KOPT-K1 (cell line): ENCODE measurements at regions not wholly inside any gene's neighbourhood (a gene's known extent, or its start where the extent isn't known, plus 50 kb on each side); places are given as distances from the start of the nearest gene placed in this dataset.

ENCODE experiments used
- H3K27ac ChIP-seq: fragments of 200-600 bp; sonication (generic); 2 replicates; pipeline ENCODE4 v1.5.1; 2016; ENCODE audit warnings: antibody characterized with exemption, mild to moderate bottlenecking, low read depth, low read length; ENCODE audit not compliant: poor library complexity, severe bottlenecking
- H3K36me3 ChIP-seq: fragments of 200-600 bp; sonication (generic); 2 replicates; pipeline ENCODE4 v1.5.1; 2017; ENCODE audit warnings: antibody characterized with exemption, mild to moderate bottlenecking, low read length, moderate library complexity; ENCODE audit not compliant: insufficient read depth
- H3K9me3 ChIP-seq: fragments of 200-600 bp; sonication (generic); 2 replicates; pipeline ENCODE4 v1.5.1; 2017; ENCODE audit warnings: antibody characterized with exemption, low read length, mild to moderate bottlenecking; ENCODE audit not compliant: insufficient read depth, poor library complexity, severe bottlenecking

DNA sequence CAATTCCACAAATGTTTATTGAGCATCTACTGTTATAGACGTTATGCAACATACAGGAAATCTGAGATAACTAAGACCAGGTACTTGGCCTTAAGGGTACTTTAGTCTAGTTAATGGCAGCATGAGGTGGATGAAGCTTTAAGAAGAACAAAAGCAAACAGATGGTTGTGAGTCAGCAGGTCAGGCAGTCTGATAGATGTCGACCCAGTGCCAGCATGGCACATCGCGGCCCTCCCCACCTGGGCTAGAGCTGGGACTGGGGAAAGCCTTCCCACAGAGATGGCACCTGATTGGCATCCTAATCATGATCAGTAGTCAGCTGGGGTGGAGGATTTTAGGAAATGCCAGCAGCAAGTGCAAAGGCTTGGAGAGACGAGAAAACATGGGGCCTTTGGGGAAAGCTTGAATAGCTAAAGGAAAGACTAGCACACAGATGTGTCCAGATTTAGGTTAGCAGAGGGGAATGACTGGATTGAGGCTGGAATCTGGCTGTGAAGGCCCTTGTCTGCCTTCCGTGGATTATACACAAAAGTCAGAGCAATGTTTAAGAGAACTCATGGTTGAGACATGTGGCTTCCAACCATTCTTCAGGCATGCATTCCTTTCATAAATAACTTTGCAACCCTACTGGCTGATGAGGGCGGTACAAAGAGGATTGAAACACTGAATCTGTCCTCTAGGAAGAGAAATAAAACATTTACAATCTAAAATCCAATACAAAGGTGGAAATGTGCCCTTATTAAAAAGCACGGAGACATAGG lies 395.4 kb upstream of the WWC1 start:
- no peaks in the 10 kb centered on the region for H3K36me3 ChIP-seq
- H3K9me3 ChIP-seq = no peaks in the 10 kb centered on the region
- no peak overlapping the region for H3K27ac ChIP-seq

DNA sequence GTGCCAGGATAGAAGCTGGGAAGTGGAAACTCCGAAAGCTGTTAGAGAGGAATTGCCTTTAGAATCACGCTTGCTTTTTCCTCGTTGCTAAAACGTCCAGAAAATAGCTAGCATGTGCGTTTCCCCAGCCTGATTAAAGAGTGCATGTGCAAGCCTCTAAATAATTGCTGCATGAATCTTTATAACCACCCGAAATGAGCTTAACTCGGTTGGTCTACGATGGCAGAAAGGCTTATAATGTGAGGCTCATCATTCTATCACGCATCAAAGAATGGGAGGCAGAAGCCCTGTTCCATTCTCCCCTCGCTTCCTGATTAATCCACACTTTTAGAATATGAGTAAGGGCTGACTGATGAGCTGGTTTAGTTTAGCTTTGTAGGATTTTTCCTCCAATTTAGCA lies 394.6 kb upstream of the WWC1 start:
- Histone ChIP-seq H3K36me3 (no peaks in the 10 kb centered on the region), H3K9me3 (no peaks in the 10 kb centered on the region), H3K27ac (no peak overlapping the region)

DNA sequence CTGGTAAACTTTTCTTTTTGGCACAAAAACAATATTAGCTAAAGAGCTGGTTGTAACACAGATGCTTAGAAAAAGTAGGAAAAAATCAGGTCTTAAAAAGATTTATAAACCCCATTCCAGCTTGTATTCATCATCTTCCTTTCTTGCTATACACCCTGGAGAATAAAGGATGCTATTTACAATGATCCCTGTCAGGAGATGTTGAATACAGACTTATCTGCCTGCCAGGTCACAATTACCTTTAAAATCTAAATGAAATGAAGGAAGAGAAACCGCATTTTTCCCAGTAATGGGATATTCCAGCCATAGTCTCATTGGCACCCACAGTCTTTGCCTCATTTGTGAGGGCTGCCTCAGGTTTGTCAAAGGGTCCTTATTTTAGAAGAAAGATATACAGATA lies 394.1 kb upstream of the WWC1 start:
- no peak overlapping the region for H3K27ac ChIP-seq
- no peaks in the 10 kb centered on the region for H3K36me3 ChIP-seq
- no peaks in the 10 kb centered on the region for H3K9me3 ChIP-seq

DNA sequence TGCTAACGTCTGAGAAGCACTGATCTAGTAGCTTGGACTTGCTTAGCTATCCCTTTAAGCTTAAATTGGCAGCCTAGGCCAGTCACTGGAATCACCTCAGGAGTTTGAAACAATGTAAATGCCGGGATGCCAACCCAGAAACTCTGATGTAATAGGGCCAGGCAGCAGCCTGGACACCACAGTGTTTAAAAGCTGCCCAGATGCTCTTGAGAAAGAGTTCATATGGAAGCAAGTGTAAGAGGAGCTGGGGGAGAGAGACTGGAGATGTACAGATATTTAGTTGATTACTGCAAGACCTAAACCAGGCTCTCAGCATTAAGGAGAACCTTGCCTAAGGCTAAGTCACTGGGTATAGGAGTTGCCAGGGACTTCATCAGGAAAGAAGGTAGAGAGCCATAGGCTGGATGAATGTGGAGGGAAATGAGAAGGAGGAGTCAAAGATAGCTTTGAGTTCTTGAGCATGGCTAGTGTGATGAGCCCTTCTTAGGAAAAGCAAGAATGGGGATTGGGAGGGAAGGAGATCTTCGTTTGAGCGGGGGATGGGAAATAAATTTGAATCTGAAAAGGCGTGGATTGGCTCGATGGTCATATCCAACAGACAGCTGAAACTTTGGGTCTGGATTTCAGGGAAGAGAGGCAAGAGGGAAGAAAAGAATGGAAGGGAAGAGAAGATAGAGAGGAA lies 392.9 kb upstream of the WWC1 start:
- H3K27ac ChIP-seq = no peak overlapping the region
- H3K36me3 ChIP-seq = no peaks in the 10 kb centered on the region
- no peaks in the 10 kb centered on the region for H3K9me3 ChIP-seq

DNA sequence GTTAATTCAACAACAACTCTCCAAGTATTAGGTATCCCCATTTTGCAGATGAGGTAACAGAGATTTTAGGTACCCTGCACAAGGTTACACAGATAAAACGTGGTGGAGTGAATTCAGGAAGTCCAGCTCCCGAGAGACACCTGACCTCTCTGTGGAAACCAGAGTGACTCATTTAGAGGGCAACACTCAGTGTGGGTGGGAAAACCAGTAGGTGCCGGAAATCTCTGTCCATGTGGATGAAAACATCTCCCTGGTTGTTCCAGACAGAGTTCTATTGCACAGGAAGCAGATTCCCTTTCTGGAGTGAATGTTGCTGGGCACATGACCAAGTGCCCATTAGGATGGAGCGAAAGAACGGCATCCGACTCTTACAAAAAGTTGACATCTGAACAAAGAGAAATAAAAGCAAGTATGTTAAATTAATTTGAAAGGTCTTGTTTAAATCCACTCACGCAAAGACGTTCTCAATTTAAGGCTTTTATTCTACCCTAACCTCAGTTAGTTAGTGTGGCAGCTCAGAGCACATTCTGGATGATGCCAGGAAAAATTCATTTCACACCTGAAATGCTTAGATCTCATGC lies 391.9 kb upstream of the WWC1 start:
- Histone ChIP-seq H3K9me3 (no peaks in the 10 kb centered on the region), H3K36me3 (no peaks in the 10 kb centered on the region), H3K27ac (no peak overlapping the region)

DNA sequence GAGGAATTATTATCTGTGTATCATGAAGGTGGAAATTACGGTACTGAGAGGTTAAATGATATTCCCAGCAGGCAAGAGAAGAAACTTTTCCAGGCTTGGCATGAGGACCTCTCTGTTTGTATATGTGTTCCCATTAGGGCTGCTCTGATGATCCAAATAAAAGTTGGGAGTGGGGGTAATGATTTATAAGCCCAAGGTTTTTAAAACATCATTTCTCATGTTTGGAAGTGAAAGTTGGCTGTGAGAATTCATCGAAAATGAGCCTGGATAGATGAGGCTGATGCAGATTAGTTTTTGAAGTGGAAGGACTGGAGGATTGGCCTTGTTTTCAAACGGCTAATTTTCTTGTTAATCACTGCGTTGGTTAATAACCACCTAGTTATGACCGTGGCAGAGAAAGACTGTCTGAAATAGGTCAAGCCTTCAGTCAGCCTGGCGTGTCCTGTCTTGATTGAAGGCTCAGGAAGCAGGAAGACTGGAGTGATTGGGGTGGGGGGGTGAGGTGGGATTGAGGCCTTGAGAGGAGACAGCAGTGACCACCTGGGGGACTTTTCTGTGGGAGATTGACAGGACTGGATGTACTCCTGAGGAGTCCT lies 391.0 kb upstream of the WWC1 start:
- no peaks in the 10 kb centered on the region for H3K36me3 ChIP-seq
- H3K9me3 ChIP-seq = no peaks in the 10 kb centered on the region
- H3K27ac ChIP-seq = no peak overlapping the region

DNA sequence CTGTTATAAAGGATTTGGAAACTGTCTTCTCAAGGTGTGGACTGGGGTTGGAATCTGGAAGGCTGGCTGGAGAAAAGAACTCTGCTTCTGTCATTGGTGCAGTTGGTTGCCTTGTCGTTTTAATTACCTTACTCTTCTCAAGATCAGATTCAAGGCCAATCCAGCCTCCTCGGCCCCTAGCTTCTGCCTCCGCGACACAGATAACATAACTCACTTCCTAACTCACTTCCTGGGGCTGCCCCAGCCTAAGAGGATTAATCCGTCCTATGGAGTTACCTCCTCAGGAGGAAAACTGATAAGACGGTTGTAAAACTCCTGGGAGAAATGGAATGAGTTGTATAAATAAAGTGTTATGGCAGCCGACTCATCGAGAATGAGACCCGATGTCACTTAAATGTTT lies 389.1 kb upstream of the WWC1 start:
- Histone ChIP-seq H3K9me3 (no peaks in the 10 kb centered on the region), H3K27ac (no peak overlapping the region), H3K36me3 (no peaks in the 10 kb centered on the region)

DNA sequence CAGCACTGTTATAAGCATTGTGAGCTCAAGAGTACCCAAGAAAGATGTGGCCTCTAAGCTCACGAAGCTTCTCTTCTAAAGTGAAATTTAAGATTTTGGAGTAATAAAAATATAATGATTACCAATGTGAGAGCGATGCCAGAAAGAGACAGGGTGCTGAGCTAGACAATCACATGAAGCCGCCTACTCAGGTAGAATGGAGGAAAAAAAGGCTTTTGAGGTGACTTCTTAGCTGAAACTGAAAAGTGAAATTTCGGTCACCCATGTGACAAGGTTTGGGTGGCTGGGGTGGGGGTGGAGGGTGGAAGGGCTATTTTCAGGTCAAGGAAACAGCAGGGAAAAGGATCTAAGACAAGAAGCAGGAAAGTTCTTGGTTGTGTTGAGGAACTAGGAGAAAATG lies 388.2 kb upstream of the WWC1 start:
- no peaks in the 10 kb centered on the region for H3K9me3 ChIP-seq
- no peak overlapping the region for H3K27ac ChIP-seq
- no peaks in the 10 kb centered on the region for H3K36me3 ChIP-seq

DNA sequence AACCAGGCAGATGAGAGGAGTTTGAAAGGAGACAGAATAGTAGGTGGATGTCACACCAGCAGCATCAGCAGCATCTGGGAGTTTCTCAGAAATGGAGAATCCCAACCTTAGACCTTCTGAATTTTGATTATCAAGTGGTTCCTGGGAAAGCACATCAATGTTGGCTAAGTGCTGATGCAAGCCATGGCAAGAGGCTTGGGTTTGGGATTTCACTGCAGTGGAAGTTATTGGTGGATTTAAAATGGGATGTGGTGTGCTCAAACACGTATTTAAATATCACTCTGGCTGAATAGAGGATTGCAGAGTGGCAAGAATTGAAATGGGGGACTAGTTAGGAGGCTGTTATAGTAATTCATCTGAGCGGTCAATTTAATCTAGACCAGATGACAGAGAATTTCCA lies 387.8 kb upstream of the WWC1 start:
- Histone ChIP-seq H3K9me3 (no peaks in the 10 kb centered on the region), H3K27ac (no peak overlapping the region), H3K36me3 (no peaks in the 10 kb centered on the region)

DNA sequence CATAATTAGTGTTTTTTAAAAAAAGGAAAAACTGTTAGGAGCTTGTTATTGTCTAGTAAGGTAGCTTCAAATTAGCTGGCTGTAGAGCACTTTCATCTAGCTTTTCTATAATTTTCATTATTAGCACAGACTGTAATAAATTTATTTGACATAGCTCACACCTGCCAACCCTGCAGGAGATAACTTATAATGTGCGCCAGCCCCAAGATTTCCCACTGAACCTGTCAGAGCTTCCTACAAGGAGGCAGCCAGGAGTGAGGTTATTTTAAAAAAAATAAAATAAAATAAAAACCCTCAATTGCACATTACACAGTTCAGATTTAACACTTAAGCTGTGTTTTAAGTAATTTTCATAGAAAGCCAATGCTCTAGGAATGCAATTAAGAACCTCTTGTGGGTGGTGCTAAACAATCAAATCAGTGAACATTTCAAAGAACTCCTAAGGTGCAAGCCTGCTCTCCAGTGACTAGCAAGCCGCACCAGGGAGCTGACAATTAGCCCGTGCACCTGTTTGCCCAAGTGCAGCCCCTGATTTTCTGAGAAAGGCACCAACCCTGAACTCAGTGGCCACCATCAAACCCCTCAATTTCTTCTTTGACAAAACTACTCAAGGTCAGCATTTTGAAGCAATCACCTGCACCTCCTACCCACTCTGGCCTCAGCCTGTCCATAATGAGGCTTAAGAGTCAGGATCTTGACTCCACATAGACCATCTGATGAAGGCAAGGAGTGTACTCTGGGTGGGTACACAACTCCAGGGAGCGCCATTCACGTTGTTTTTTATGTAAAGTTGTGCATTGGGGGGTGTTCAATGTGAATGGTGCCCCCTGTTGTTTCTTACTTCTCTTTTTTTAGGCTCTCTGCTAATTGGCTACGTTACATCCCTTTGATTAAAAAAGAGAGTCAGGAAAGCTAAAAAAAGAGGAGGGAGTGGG lies 385.3 kb upstream of the WWC1 start:
- no peaks in the 10 kb centered on the region for H3K36me3 ChIP-seq
- no peaks in the 10 kb centered on the region for H3K9me3 ChIP-seq
- no peak overlapping the region for H3K27ac ChIP-seq

DNA sequence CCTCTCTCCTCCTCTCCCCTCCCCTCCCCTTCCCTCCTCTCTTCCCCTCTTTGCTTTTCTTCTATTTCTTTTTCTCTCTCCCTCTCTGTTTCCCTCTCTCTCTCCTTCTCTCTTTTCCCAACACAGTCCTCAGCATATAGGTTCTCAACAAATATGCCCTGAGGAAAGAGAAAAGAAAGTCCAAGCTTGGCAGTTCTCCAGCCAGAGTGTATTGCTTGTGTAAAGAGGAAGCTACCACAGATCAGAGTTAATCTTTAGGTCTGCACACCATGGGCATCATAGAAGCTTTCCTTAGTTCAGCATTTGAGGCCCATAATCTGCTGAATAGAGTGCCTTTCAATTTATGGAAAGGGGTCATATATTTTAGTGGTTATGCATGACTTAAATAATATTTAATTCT lies 382.8 kb upstream of the WWC1 start:
- Histone ChIP-seq H3K36me3 (no peaks in the 10 kb centered on the region), H3K9me3 (no peaks in the 10 kb centered on the region), H3K27ac (no peak overlapping the region)

DNA sequence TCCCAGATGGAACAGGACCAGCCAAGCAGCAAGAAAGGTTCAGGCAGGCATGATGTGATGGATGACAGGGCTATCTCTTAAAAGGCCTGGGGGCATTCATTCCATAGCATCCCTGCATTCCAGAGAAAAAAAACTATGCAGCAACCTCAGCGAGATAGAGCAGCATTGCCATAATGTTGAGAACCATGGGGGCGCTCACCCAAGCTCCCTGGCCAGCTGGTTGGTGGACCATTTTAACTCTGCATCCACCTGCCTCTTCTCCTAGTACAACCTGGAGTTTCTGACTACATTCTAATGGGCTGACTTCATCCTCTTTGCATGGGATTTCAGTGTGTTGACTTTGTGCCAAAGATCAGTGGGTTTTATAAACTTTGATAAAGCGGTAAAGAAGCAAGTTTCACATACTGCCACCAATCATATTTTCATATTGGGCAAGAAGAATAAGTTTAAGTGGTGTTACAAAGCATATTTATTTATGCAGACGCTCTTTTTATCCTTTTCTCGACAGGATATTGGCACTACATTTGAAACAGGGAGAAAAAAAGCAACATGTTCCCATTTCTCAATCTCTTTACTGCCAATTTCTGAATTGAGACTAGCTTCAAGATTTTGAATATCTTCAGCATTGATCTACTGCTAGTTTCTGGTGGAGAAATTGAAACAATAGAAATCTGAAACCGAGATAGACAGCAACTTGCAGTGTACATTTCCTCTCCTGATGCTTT lies 378.3 kb upstream of the WWC1 start:
- no peaks in the 10 kb centered on the region for H3K9me3 ChIP-seq
- no peak overlapping the region for H3K27ac ChIP-seq
- no peaks in the 10 kb centered on the region for H3K36me3 ChIP-seq

DNA sequence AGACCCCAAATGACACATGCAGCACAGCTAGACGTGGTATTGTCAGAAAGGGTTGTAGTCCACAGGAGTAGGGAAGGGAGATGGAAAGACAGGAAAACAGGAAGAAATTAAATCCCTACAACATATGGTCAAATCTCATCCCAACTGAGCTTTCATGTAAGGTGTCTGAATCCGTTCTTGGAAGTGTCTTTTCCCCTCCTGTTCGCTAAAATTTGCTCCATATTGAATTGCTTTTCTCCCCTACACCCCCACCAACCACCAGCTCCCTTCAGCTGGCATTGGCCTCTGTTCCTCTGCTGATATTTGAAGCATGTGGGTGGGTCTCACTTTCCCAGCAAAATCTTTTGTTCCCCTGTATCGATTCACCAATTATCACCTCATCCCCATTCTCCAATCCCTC lies 376.2 kb upstream of the WWC1 start:
- Histone ChIP-seq H3K9me3 (no peaks in the 10 kb centered on the region), H3K36me3 (no peaks in the 10 kb centered on the region)

DNA sequence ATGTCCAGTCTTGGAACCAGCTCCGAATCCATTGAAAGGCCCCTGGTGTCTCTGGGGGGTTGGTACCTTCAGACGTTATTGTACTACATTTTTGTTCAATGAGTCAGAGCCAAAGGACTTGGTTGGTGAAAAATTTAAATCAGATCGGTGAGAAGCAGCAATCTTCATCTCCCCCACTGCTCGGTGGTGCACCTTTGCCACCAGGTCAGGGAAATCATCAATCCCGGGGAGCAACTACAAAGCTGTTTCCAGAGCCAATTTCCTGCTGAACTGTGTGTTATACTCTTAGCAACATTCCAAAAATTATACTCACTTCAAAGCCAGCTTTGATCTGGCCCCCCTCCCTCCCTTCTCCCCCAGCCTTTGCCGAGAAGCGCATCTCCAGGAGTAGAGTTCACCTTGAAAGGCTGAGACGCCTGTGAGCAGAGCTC lies 375.2 kb upstream of the WWC1 start:
- H3K9me3 ChIP-seq = no peaks in the 10 kb centered on the region
- H3K27ac ChIP-seq = no peak overlapping the region

More for the DNA sequence above, 376.2 kb upstream of the WWC1 start:
- H3K27ac ChIP-seq = no peak overlapping the region

More for the DNA sequence above, 375.2 kb upstream of the WWC1 start:
- no peaks in the 10 kb centered on the region for H3K36me3 ChIP-seq
